K562 (cell line): ENCODE measurements at regions not wholly inside any gene's neighbourhood (a gene's known extent, or its start where the extent isn't known, plus 50 kb on each side); places are given as distances from the start of the nearest gene placed in this dataset.

Experiments used
- ATF1 ChIP-seq, 2 experiments: fragments of 450-650 bp in 1 of 2; IDR thresholded peaks; 2 replicates each; pipeline ENCODE4 v1.6.1; 2016; ENCODE audit warnings: missing compliant biosample characterization in 1 of 2, missing genetic modification characterization in 1 of 2
- BMI1 ChIP-seq: fragments of 150-350 bp; IDR thresholded peaks from 2 replicates; pipeline ENCODE4 v1.6.1; 2014; ENCODE audit warnings: low read length
- CREM ChIP-seq: IDR thresholded peaks from 2 replicates; pipeline ENCODE4 v1.6.1; 2014; ENCODE audit warnings: antibody characterized with exemption, low read depth
- DIDO1 ChIP-seq: fragments of 450-650 bp; IDR thresholded peaks from 2 replicates; pipeline ENCODE4 v1.6.1; 2016; ENCODE audit warnings: low read depth, missing biosample characterization, missing genetic modification characterization
- HNRNPH1 ChIP-seq: fragments of 200-400 bp; formaldehyde crosslinking; optimal IDR thresholded peaks from 2 replicates; pipeline ENCODE3; 2017; ENCODE audit warnings: low read depth, mild to moderate bottlenecking, low read length, moderate library complexity
- POLR2A ChIP-seq: fragments of 450-650 bp; conservative IDR thresholded peaks from 2 replicates; pipeline ENCODE4 v1.6.1; 2016
- PTTG1 ChIP-seq: fragments of 450-650 bp; IDR thresholded peaks from 2 replicates; pipeline ENCODE4 v1.6.1; 2016; ENCODE audit warnings: low read depth, mild to moderate bottlenecking, missing genetic modification characterization, missing compliant biosample characterization
- RBM25 ChIP-seq: fragments of 200-400 bp; formaldehyde crosslinking; IDR thresholded peaks from 2 replicates; pipeline ENCODE4 v1.6.1; 2018; ENCODE audit warnings: low read length, low read depth, moderate library complexity; ENCODE audit not compliant: severe bottlenecking
- SMAD3 ChIP-seq: fragments of 450-650 bp; formaldehyde crosslinking; conservative IDR thresholded peaks from 2 replicates; pipeline ENCODE4 v1.4.0; 2020; ENCODE audit warnings: mild to moderate bottlenecking
- ZNF707 ChIP-seq: fragments of 250-450 bp; sonication (Bioruptor Pico); conservative IDR thresholded peaks from 2 replicates; pipeline ENCODE4 v1.8.0; 2022; ENCODE audit warnings: inconsistent platforms, mild to moderate bottlenecking, moderate library complexity
- ZNF77 ChIP-seq: fragments of 250-450 bp; sonication (Bioruptor Pico); IDR thresholded peaks from 2 replicates; pipeline ENCODE4 v1.5.0; 2020
- TF ChIP-seq, protein P1 (sequence below), 3 experiments: IDR thresholded peaks in 2 of 3; conservative IDR thresholded peaks in 1 of 3; 2 replicates each; pipeline ENCODE4 v1.5.1; 2011 to 2012; ENCODE audit warnings: low read length in 3 of 3, mild to moderate bottlenecking in 3 of 3, control low read depth in 2 of 3, improper control_type of control experiment in 1 of 3, inconsistent platforms in 1 of 3, low read depth in 1 of 3, mixed read lengths in 1 of 3, moderate library complexity in 1 of 3; ENCODE audit not compliant: insufficient read depth in 2 of 3
- TF ChIP-seq, protein P2 (sequence below): fragments of 250-450 bp; sonication (Bioruptor Pico); IDR thresholded peaks from 2 replicates; pipeline ENCODE4 v1.8.0; 2022; ENCODE audit warnings: inconsistent platforms, mild to moderate bottlenecking, moderate library complexity, borderline replicate concordance
- TF ChIP-seq, protein P3 (sequence below), 2 experiments: fragments of 250-450 bp in 1 of 2; fragments of 450-650 bp in 1 of 2; sonication (Bioruptor Pico) in 1 of 2; IDR thresholded peaks; 2 replicates each; pipeline versions ENCODE4 v1.6.1 to v1.8.0; 2016 to 2021; ENCODE audit warnings: mild to moderate bottlenecking in 2 of 2, moderate library complexity in 2 of 2, missing compliant biosample characterization in 1 of 2, missing genetic modification characterization in 1 of 2

DNA sequence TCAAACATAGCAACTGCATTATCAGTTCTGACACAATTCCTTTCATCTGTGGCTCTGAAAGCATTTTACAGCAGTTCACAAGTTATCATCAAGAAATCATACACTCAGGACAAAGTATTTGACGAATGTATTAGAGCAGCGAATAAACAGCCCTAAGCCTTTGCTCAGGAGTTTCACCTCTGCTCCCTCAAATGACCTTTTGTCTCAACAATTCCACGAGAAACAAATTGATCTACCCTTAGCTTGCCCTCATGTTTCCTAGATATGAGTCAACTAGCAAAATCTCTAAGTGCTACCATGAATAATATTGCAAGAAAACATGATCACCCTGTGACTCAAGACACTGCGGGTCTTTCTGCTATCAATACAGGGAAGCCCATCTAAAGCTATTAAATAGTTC lies 396.1 kb downstream of the EFNB2 start:
- TF ChIP-seq ZNF77: no peak
- no peak for TF ChIP-seq ZNF707 (CRISPR knock-in tag)
- no peak for TF ChIP-seq BMI1
- no peak for TF ChIP-seq CREM
- TF ChIP-seq, protein P1, sequence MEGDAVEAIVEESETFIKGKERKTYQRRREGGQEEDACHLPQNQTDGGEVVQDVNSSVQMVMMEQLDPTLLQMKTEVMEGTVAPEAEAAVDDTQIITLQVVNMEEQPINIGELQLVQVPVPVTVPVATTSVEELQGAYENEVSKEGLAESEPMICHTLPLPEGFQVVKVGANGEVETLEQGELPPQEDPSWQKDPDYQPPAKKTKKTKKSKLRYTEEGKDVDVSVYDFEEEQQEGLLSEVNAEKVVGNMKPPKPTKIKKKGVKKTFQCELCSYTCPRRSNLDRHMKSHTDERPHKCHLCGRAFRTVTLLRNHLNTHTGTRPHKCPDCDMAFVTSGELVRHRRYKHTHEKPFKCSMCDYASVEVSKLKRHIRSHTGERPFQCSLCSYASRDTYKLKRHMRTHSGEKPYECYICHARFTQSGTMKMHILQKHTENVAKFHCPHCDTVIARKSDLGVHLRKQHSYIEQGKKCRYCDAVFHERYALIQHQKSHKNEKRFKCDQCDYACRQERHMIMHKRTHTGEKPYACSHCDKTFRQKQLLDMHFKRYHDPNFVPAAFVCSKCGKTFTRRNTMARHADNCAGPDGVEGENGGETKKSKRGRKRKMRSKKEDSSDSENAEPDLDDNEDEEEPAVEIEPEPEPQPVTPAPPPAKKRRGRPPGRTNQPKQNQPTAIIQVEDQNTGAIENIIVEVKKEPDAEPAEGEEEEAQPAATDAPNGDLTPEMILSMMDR (IDR thresholded peaks at IDR 0.05 in 2 of 3, conservative IDR thresholded peaks at IDR 0.05 in 1 of 3; ENCODE audit: insufficient read depth in 2 of 3, low read depth in 1 of 3, low read length in 3 of 3): no peak
- no peak for TF ChIP-seq RBM25
- TF ChIP-seq, protein P2, sequence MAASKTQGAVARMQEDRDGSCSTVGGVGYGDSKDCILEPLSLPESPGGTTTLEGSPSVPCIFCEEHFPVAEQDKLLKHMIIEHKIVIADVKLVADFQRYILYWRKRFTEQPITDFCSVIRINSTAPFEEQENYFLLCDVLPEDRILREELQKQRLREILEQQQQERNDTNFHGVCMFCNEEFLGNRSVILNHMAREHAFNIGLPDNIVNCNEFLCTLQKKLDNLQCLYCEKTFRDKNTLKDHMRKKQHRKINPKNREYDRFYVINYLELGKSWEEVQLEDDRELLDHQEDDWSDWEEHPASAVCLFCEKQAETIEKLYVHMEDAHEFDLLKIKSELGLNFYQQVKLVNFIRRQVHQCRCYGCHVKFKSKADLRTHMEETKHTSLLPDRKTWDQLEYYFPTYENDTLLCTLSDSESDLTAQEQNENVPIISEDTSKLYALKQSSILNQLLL (CRISPR knock-in tag): no peak
- TF ChIP-seq POLR2A: no peak
- no peak for TF ChIP-seq DIDO1 (tag)
- no peak for TF ChIP-seq PTTG1 (tag)
- TF ChIP-seq, protein P3, sequence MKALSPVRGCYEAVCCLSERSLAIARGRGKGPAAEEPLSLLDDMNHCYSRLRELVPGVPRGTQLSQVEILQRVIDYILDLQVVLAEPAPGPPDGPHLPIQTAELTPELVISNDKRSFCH (CRISPR knock-in tag; IDR thresholded peaks at IDR 0.05): no peak
- TF ChIP-seq, protein P3 (tag; IDR thresholded peaks at IDR 0.05): no peak
- TF ChIP-seq SMAD3 (CRISPR knock-in tag): no peak
- TF ChIP-seq HNRNPH1: no peak
- no peak for TF ChIP-seq ATF1 (CRISPR knock-in tag; IDR thresholded peaks at IDR 0.05)
- TF ChIP-seq ATF1 (tag; IDR thresholded peaks at IDR 0.05): no peak
